ENCODE measurements at regions not wholly inside any gene's neighbourhood (a gene's known extent, or its start where the extent isn't known, plus 50 kb on each side); places are given as distances from the start of the nearest gene placed in this dataset.

DNA sequence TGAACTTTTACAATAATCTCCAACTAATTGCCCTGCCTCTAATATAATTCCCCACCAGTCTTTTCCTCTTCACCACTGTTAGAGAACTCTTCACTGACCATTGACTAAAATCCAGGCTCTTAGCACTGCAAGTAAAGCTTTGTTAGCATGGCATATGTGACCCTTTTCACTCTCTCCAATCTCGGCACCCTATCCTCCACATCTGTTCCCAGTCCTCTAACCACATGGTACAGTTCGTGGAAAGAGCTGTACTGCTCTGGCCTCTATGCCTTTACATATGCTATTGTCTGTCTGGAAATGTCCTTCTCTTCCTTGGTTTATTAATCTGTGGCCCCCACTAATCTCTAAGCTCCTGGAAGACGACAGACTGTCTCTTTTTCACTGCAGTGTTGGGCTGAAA, 63.0 kb upstream of the EIF2S2 start:
- Histone ChIP-seq H3K4me3 (no peak overlapping the region), H3K4me1 (no peaks in the 10 kb centered on the region), H3K36me3 (no peaks in the 10 kb centered on the region), H3K27me3 (no peaks in the 10 kb centered on the region), H3K27ac (no peak overlapping the region), H3K9me3 (no peaks in the 10 kb centered on the region)
- WGBS: 63% methylated on average over 3 of the region's 3 CpGs
- TF ChIP-seq, protein P1, sequence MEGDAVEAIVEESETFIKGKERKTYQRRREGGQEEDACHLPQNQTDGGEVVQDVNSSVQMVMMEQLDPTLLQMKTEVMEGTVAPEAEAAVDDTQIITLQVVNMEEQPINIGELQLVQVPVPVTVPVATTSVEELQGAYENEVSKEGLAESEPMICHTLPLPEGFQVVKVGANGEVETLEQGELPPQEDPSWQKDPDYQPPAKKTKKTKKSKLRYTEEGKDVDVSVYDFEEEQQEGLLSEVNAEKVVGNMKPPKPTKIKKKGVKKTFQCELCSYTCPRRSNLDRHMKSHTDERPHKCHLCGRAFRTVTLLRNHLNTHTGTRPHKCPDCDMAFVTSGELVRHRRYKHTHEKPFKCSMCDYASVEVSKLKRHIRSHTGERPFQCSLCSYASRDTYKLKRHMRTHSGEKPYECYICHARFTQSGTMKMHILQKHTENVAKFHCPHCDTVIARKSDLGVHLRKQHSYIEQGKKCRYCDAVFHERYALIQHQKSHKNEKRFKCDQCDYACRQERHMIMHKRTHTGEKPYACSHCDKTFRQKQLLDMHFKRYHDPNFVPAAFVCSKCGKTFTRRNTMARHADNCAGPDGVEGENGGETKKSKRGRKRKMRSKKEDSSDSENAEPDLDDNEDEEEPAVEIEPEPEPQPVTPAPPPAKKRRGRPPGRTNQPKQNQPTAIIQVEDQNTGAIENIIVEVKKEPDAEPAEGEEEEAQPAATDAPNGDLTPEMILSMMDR (IDR thresholded peaks at IDR 0.05): no peak
- no peak for TF ChIP-seq POLR2AphosphoS5 (IDR thresholded peaks at IDR 0.05)
- no peak for TF ChIP-seq POLR2A (IDR thresholded peaks at IDR 0.05)
- no peak for TF ChIP-seq EP300 (IDR thresholded peaks at IDR 0.05)
- DNase-seq (ENCODE audit: low spot score in 2 of 2): no peak

DNA sequence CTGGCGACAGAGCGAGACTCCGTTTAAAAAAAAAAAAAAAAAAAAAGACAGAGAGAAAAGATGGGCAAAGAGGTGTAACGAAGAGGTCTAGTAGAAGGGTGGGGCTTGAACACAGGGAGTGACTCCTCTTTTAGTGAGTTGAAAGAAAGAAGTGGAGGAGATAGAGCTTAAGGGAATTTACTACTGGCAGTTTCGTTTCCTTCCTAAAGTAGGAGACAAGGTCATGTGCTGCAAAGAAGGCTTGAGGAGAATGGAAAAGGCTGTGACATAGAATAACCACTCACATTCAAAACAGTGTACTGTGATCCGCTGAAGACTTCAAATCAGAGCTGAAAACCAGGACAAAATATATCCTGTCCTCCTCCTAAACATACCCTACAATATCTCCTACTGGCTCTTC, 63.8 kb upstream of the EIF2S2 start:
- H3K36me3 ChIP-seq: no peaks in the 10 kb centered on the region

DNA sequence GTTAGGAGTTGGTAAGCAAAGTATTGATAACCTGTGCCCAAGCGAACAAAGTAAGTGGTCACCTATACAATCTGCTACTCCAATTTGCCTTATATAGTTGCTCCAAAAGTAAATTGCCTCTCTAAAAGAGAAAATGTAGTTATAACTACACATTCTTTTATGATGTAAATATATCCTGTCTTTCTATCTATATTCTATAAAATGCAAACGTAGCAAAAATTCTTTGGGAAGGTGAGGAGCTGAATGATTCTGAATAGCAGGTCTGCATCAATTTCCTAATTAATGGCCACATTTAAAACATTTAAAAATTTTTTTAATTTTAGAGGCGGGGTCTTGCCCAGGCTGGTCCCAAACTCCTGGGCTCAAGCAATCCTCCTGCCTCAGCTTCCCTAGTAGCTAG, 64.2 kb upstream of the ASIP start:
- Histone ChIP-seq H3K9me3 (no peaks in the 10 kb centered on the region), H3K4me1 (no peaks in the 10 kb centered on the region), H3K36me3 (no peaks in the 10 kb centered on the region), H3K27ac (no peak overlapping the region), H3K4me3 (no peak overlapping the region), H3K27me3 (no peaks in the 10 kb centered on the region)
- DNase-seq (ENCODE audit: low spot score in 2 of 2): no peak
- TF ChIP-seq, protein P1 (IDR thresholded peaks at IDR 0.05): no peak
- TF ChIP-seq EP300 (IDR thresholded peaks at IDR 0.05) (no peak), POLR2AphosphoS5 (IDR thresholded peaks at IDR 0.05) (no peak), POLR2A (IDR thresholded peaks at IDR 0.05) (no peak)
- WGBS: 91% methylated on average over 3 of the region's 3 CpGs

More for the DNA sequence above, 63.8 kb upstream of the EIF2S2 start:
- no peak for DNase-seq (ENCODE audit: low spot score in 2 of 2)
- Histone ChIP-seq H3K4me1 (no peaks in the 10 kb centered on the region), H3K4me3 (no peak overlapping the region), H3K9me3 (no peaks in the 10 kb centered on the region), H3K27me3 (no peaks in the 10 kb centered on the region), H3K27ac (no peak overlapping the region)
- 85% methylated on average over 6 of the region's 6 CpGs for WGBS
- TF ChIP-seq EP300 (IDR thresholded peaks at IDR 0.05): no peak
- TF ChIP-seq, protein P1 (IDR thresholded peaks at IDR 0.05): no peak
- TF ChIP-seq POLR2AphosphoS5 (IDR thresholded peaks at IDR 0.05): no peak
- no peak for TF ChIP-seq POLR2A (IDR thresholded peaks at IDR 0.05)

DNA sequence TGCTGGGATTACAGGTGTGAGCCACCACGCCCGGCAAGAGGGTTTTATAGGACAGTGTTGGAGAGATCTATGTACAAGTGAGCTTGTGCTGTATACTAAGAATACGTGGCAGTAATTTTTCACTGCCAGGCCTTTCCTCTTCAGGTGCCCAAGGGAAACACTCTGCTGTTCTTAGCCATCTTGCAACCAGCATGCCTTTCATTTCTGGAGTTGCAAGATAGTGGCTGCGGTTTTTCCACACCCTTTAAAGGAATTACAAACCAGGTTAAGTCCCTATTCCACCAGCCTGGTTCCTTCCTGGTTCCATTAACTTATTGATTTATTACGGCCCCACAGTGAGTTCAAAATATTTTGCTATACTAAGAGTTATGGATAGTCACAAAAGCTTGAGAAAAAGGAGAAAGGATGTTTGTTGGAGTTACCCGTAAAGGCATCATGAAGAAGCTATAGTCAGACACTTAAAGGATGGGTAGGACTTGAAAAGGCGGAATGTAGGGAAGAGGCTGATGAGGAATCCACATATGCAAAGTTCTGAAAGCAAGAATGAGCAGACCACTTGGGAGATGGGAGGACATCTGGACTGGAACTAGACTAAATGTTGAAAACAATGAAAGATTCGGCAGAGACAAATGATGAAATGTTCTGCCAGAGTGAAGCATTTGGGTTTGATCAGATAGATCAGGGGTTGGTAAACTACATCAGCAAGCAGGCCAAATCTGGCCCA, 61.4 kb upstream of the ASIP start:
- no peaks in the 10 kb centered on the region for H3K9me3 ChIP-seq
- no peaks in the 10 kb centered on the region for H3K27me3 ChIP-seq
- TF ChIP-seq POLR2AphosphoS5 (IDR thresholded peaks at IDR 0.05) (no peak), EP300 (IDR thresholded peaks at IDR 0.05) (no peak), POLR2A (IDR thresholded peaks at IDR 0.05) (no peak)
- TF ChIP-seq, protein P1 (IDR thresholded peaks at IDR 0.05): no peak
- whole genome bisulfite sequencing: 73% methylated on average over 8 of the region's 8 CpGs
- peak overlapping the region; percentile 24 for H3K27ac ChIP-seq
- H3K36me3 ChIP-seq: no peaks in the 10 kb centered on the region
- no peak overlapping the region for H3K4me3 ChIP-seq
- no peak for DNase-seq (ENCODE audit: low spot score in 2 of 2)
- H3K4me1 ChIP-seq: no peaks in the 10 kb centered on the region

DNA sequence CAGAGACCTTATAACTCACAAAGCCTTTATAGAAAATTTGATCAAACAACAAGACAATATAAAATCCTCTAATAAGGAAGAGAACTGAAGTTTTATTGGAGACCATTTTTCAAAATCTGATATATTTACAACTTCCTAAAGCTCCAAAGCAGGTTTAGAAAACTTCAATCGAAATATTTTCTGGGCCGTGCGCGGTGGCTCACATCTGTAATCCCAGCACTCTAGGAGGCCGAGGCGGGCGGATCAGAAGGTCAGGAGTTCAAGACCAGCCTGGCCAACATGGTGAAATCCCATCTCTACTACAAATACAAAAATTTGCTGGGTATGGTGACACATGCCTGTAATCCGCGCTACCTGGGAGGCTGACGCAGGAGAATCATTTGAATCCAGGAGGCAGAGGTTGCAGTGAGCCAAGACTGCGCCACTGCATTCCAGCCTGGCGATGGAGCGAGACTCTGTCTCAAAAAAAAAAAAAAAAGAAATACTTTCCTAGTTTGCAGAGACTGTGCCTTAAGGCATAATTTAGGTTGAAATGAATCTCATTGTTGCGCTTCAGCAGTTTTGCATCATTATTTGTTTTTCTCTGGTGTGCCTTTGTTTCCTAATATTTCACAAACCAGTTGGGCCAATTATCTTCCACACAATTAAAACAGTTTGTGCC, 60.6 kb upstream of the ASIP start:
- 78% methylated on average over 14 of the region's 14 CpGs for WGBS
- H3K36me3 ChIP-seq: no peaks in the 10 kb centered on the region
- DNase-seq (ENCODE audit: low spot score in 2 of 2): no peak
- no peaks in the 10 kb centered on the region for H3K4me1 ChIP-seq
- H3K27ac ChIP-seq: no peak overlapping the region
- no peak overlapping the region for H3K4me3 ChIP-seq
- no peaks in the 10 kb centered on the region for H3K27me3 ChIP-seq
- TF ChIP-seq EP300 (IDR thresholded peaks at IDR 0.05) (no peak), POLR2AphosphoS5 (IDR thresholded peaks at IDR 0.05) (no peak), POLR2A (IDR thresholded peaks at IDR 0.05) (no peak)
- TF ChIP-seq, protein P1 (IDR thresholded peaks at IDR 0.05): no peak
- no peaks in the 10 kb centered on the region for H3K9me3 ChIP-seq

All from suprapubic skin (tissue), 4 donors.